ENCODE measurements at regions not wholly inside any gene's neighbourhood (a gene's known extent, or its start where the extent isn't known, plus 50 kb on each side); places are given as distances from the start of the nearest gene placed in this dataset.

GRCh38 chr1:96425382-96426129, 296.0 kb upstream of the PTBP2 start:
- TF ChIP-seq EP300 (IDR thresholded peaks at IDR 0.05) = no peak
- no peak for TF ChIP-seq CTCF (IDR thresholded peaks at IDR 0.05)
- TF ChIP-seq POLR2AphosphoS5 (IDR thresholded peaks at IDR 0.05) = no peak
